Rectal smooth muscle tissue (tissue), 1 donor: ENCODE measurements at regions not wholly inside any gene's neighbourhood (a gene's known extent, or its start where the extent isn't known, plus 50 kb on each side); places are given as distances from the start of the nearest gene placed in this dataset.

ENCODE experiments used
- H3K27ac ChIP-seq: one replicate; pipeline ENCODE4 v1.7.0; 2013; ENCODE audit warnings: low read depth, low read length, inconsistent platforms
- H3K27me3 ChIP-seq: one replicate; pipeline ENCODE4 v1.7.0; 2013; ENCODE audit warnings: low read length; ENCODE audit not compliant: control insufficient read depth, insufficient read depth
- H3K36me3 ChIP-seq: one replicate; pipeline ENCODE4 v1.7.0; 2013; ENCODE audit warnings: low read length; ENCODE audit not compliant: control insufficient read depth, insufficient read depth
- H3K4me1 ChIP-seq: one replicate; pipeline ENCODE4 v1.7.0; 2013; ENCODE audit warnings: low read length; ENCODE audit not compliant: control insufficient read depth, insufficient read depth
- H3K4me3 ChIP-seq: one replicate; pipeline ENCODE4 v1.7.0; 2013; ENCODE audit warnings: low read length
- H3K9ac ChIP-seq: one replicate; pipeline ENCODE4 v1.7.0; 2013; ENCODE audit warnings: low read length

DNA sequence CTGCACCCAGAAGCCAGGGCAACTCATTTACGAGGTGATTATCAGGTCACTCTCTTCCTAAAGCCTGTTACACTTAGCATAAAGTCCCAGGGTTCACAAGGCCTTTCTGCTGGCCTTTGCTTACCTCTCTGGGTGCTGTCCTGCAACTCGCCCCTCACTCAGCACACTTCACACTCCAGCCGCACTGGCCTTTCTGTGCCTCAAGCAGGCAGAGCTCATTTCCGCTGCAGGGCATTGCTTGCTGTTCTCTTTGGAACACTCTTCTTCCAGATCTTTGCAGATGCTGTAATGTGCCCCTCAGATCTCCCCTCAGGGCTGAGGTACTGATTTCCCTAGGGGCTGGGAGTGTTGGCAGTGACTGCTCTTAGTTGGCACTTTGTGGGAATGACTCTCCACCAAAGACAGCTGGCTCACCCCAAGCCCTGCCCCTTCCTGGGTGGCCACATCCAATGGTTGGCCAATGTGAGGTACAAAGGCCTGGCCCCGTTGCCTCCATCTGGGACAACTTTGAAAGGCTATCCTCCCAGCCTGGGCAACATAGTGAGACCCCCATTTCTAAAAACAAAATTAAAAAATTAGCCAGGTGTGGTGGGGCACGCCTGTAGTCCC lies 50.8 kb upstream of the SSBP3 start:
- Histone ChIP-seq H3K4me3 (no peak overlapping the region), H3K27me3 (no peaks in the 10 kb centered on the region), H3K9ac (no peak overlapping the region), H3K36me3 (no peaks in the 10 kb centered on the region), H3K4me1 (no peaks in the 10 kb centered on the region), H3K27ac (no peak overlapping the region)

DNA sequence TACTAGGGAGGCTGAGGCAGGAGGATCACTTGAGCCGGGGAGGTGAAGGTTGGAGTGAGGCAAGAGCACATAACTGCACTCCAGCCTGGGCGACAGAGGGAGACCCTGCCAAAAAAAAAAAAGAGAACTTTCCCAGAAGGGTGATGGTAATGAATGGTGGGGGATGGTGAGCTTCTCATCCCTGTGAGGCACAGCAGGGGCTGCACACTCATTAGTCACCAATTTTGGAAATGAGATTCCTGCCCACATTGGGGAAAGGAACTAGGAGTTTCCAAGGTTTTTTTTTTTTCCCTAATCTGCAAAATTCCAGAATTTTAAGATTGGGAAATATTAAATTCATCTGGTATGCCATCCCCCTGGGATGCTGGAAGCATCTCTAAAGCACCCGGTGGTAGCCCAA lies 50.2 kb upstream of the SSBP3 start:
- Histone ChIP-seq H3K4me1 (no peaks in the 10 kb centered on the region), H3K36me3 (no peaks in the 10 kb centered on the region)

More for the DNA sequence above, 50.2 kb upstream of the SSBP3 start:
- Histone ChIP-seq H3K9ac (no peak overlapping the region), H3K27me3 (no peaks in the 10 kb centered on the region), H3K4me3 (no peak overlapping the region), H3K27ac (no peak overlapping the region)
